ENCODE measurements at regions not wholly inside any gene's neighbourhood (a gene's known extent, or its start where the extent isn't known, plus 50 kb on each side); places are given as distances from the start of the nearest gene placed in this dataset.

DNA sequence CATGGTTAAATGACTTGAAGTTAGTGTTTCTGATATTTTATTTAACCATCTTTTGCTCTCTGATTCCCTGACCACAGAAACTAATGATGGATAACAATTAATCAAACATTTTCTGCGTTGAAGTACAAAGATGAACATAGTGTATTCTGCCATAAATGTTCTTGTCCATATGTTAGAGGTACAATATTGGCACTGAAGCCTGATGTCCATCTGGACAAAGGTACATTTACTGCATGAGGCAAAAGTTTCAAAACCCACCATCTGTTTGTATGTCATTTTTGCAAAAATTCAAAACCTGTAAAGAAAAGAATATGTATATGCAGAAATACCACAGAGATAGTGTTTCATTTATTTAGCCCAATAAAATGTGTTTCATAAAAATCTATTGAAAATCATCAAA lies 861.5 kb downstream of the ANKRD7 start:
- TF ChIP-seq POLR2A (IDR thresholded peaks at IDR 0.05; ENCODE audit: low read depth, low read length) (no peak), TAF1 (IDR thresholded peaks at IDR 0.05; ENCODE audit: borderline replicate concordance, low read depth, low read length) (no peak)

Measured in GM12892 (cell line).